Caco-2 (cell line): ENCODE measurements at regions not wholly inside any gene's neighbourhood (a gene's known extent, or its start where the extent isn't known, plus 50 kb on each side); places are given as distances from the start of the nearest gene placed in this dataset.

Source experiments
- BruUV-seq: library from RNA; stranded (reverse); fragments of 400-500 nt; replicated peaks from 2 replicates; lab custom pipeline; 2021; lab: Mats Ljungman, UMichigan
- CTCF ChIA-PET: fragments of 300-600 bp; sonication (Branson Sonifier 250); formaldehyde crosslinking; loops from one replicate; lab custom pipeline; 2022; ENCODE audit warnings: antibody characterized with exemption; lab: Charles Lee
- POLR2A ChIA-PET: fragments of 300-600 bp; sonication (Branson Sonifier 250); formaldehyde crosslinking; loops from one replicate; lab custom pipeline; 2022; ENCODE audit warnings: antibody characterized with exemption; lab: Charles Lee
- DNase-seq, 2 experiments: peaks; one replicate each; pipeline versions ENCODE4 v3.0.0 to v3.0.0-alpha.2; 2020 to 2022
- H3K27me3 ChIP-seq: replicated peaks from 2 replicates; pipeline ENCODE4 v1.6.0; 2011; ENCODE audit warnings: low read length; ENCODE audit not compliant: control insufficient read depth, insufficient read depth
- H3K36me3 ChIP-seq: 2 replicates; pipeline ENCODE4 v1.5.1; 2011; ENCODE audit warnings: low read length; ENCODE audit not compliant: control insufficient read depth, insufficient read depth
- H3K4me1 ChIP-seq: fragments of 250-450 bp; sonication (Bioruptor Pico); 2 replicates; pipeline ENCODE4 v1.5.1; 2020; ENCODE audit warnings: mild to moderate bottlenecking
- H3K4me3 ChIP-seq: 2 replicates; pipeline ENCODE4 v1.5.1; 2011; ENCODE audit warnings: low read depth, mild to moderate bottlenecking, control low read depth, low read length
- H3K9me3 ChIP-seq: fragments of 250-450 bp; sonication (Bioruptor Pico); 2 replicates; pipeline ENCODE4 v1.5.1; 2020; ENCODE audit warnings: mild to moderate bottlenecking, moderate library complexity
- H3K27ac Mint-ChIP-seq: one replicate; pipeline ENCODE4 v1.8.0; 2022; ENCODE audit warnings: mixed read lengths; ENCODE audit not compliant: unreplicated experiment
- H3K27me3 Mint-ChIP-seq: one replicate; pipeline ENCODE4 v1.8.0; 2022; ENCODE audit warnings: mixed read lengths; ENCODE audit not compliant: insufficient read depth, unreplicated experiment
- H3K36me3 Mint-ChIP-seq: one replicate; pipeline ENCODE4 v1.8.0; 2022; ENCODE audit warnings: mild to moderate bottlenecking, mixed read lengths; ENCODE audit not compliant: insufficient read depth, unreplicated experiment
- H3K4me1 Mint-ChIP-seq: one replicate; pipeline ENCODE4 v1.8.0; 2022; ENCODE audit warnings: low read depth, mixed read lengths; ENCODE audit not compliant: unreplicated experiment
- H3K4me3 Mint-ChIP-seq: one replicate; pipeline ENCODE4 v1.8.0; 2022; ENCODE audit warnings: mild to moderate bottlenecking, moderate library complexity, mixed read lengths; ENCODE audit not compliant: unreplicated experiment
- H3K9me3 Mint-ChIP-seq: one replicate; pipeline ENCODE4 v1.8.0; 2022; ENCODE audit warnings: mixed read lengths; ENCODE audit not compliant: unreplicated experiment
- intact Hi-C: fragments of 100-400 bp; cut with micrococcal nuclease; formaldehyde crosslinking; loops from one replicate; pipeline ENCODE4 v1.10.0; 2022; ENCODE audit not compliant: unreplicated experiment
- TF ChIP-seq, protein P1 (sequence below), 2 experiments: fragments of 200-600 bp in 1 of 2; IDR thresholded peaks; 1 replicate in 1 of 2; 2 replicates in 1 of 2; pipeline versions ENCODE4 v1.5.1 to v1.8.0; 2011 to 2022; ENCODE audit warnings: antibody characterized with exemption in 1 of 2, control low read depth in 1 of 2, inconsistent platforms in 1 of 2, low read depth in 1 of 2, low read length in 1 of 2, mild to moderate bottlenecking in 1 of 2, moderate library complexity in 1 of 2; ENCODE audit not compliant: insufficient read depth in 1 of 2, severe bottlenecking in 1 of 2, unreplicated experiment in 1 of 2

DNA sequence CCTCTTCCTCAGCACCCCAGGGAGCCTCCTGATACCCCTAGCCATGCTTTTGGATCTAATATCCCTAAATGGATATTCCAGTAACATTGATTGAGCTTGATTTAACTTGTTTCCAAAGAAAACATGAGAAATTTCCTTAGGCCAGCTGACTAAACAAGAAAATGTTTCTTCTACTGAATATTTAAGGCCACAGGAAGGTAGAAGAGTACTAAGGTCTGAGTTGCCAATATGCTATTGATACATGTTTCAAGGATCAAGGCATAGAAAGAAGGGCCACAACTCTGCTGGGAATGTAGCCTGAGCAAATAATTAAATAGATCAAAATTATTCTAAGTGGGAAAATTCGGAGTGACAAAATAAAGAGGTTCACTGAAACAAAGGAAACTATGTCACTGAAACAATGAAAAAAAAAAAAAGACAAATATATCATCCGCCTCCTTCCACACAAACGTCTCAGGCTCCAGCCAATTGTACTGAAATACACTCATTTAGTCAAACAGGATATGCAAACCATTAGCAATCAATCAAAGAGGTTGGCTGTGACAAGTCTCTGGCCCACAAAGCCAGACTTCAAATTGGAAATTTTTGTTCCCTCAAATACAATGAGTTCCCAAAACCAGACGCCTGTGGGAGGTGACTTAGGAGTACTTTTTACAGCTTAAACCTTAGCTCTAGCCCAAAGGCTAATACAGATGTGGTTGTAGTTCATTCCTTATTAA lies 396.2 kb downstream of the HTR7 start:
- Histone ChIP-seq H3K9me3 (peaks cover 3% of the 10 kb centered on the region; the same call in 1 of the 2 replicates), H3K4me1 (no peaks in the 10 kb centered on the region), H3K27me3 (no peaks in the 10 kb centered on the region), H3K4me3 (no peak overlapping the region), H3K36me3 (no peaks in the 10 kb centered on the region)
- no peaks in the 10 kb centered on the region for H3K27me3 Mint-ChIP-seq
- H3K36me3 Mint-ChIP-seq: no peaks in the 10 kb centered on the region
- no peaks in the 10 kb centered on the region for H3K9me3 Mint-ChIP-seq
- ChIA-PET CTCF (no interaction called here), POLR2A (no interaction called here)
- H3K4me3 Mint-ChIP-seq: no peak overlapping the region
- intact Hi-C loops: no loop called here
- H3K27ac Mint-ChIP-seq: no peak overlapping the region
- DNase-seq: no peak
- TF ChIP-seq, protein P1, sequence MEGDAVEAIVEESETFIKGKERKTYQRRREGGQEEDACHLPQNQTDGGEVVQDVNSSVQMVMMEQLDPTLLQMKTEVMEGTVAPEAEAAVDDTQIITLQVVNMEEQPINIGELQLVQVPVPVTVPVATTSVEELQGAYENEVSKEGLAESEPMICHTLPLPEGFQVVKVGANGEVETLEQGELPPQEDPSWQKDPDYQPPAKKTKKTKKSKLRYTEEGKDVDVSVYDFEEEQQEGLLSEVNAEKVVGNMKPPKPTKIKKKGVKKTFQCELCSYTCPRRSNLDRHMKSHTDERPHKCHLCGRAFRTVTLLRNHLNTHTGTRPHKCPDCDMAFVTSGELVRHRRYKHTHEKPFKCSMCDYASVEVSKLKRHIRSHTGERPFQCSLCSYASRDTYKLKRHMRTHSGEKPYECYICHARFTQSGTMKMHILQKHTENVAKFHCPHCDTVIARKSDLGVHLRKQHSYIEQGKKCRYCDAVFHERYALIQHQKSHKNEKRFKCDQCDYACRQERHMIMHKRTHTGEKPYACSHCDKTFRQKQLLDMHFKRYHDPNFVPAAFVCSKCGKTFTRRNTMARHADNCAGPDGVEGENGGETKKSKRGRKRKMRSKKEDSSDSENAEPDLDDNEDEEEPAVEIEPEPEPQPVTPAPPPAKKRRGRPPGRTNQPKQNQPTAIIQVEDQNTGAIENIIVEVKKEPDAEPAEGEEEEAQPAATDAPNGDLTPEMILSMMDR (IDR thresholded peaks at IDR 0.05; ENCODE audit: insufficient read depth in 1 of 2, low read depth in 1 of 2, low read length in 1 of 2, severe bottlenecking in 1 of 2, unreplicated experiment in 1 of 2): no peak
- BruUV-seq: no TSS peak
- no peaks in the 10 kb centered on the region for H3K4me1 Mint-ChIP-seq

DNA sequence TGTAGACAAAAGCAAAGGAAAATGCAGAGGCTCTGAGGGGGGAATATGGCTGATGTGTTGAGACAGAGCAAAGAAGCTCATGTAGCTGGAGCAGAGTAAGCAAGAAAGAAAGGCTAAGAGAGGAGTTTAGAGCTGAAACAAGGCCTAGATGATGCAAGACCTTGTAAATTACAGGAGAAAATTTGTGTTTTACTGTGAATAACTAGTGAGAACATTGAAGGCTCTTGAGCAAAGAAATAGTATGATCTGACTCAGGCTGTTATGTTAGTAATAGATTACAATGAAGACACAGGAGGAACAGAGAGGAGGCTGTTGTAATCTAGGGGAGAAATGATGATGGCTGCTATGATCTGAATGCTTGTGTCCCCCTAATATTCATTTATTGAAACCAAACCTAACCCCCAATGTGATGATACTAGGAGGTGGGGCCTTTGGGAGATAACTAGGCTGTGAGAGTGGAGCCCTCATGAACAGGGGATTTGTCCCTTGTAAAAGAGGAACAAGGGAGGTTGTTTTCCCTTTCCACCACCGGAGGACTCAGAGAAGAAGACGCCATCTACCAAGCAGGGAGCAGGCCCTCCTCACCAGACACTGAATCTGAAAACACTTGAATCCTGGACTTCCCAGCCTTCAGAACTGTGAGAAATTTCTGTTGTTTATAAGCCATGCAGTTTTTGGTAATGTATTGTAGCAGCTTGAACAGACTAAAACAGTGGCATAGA lies 394.9 kb downstream of the HTR7 start:
- Histone ChIP-seq H3K27me3 (no peaks in the 10 kb centered on the region), H3K4me3 (no peak overlapping the region), H3K36me3 (no peaks in the 10 kb centered on the region), H3K4me1 (no peaks in the 10 kb centered on the region), H3K9me3 (peaks cover 3% of the 10 kb centered on the region; the same call in 1 of the 2 replicates)
- no TSS peak for BruUV-seq
- Mint-ChIP-seq H3K27ac (no peak overlapping the region), H3K27me3 (no peaks in the 10 kb centered on the region), H3K9me3 (no peaks in the 10 kb centered on the region), H3K4me1 (no peaks in the 10 kb centered on the region), H3K36me3 (no peaks in the 10 kb centered on the region), H3K4me3 (no peak overlapping the region)
- no peak for DNase-seq
- CTCF ChIA-PET: no interaction called here
- POLR2A ChIA-PET: no interaction called here
- TF ChIP-seq, protein P1 (IDR thresholded peaks at IDR 0.05; ENCODE audit: insufficient read depth in 1 of 2, low read depth in 1 of 2, low read length in 1 of 2, severe bottlenecking in 1 of 2, unreplicated experiment in 1 of 2): no peak
- intact Hi-C loops: no loop called here

DNA sequence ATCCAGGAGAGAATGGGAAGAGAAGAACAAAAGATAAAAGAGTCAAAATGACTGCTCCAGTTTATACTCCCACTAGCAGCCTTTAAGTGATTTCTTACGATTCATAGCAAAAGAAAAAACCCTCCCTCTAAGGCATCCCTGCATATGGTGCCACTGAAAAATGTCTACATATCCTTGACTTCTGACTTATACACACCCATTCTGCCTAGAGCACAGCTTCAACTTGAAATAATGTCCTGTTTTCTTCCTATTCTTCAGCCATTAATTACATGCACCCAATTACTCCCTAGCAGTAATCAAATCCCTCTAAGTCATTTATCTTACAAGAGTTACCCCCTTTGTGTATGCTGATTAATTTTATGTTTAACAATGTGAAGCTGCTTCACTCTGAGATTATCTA lies 393.5 kb downstream of the HTR7 start:
- no peak overlapping the region for H3K27ac Mint-ChIP-seq
- H3K9me3 Mint-ChIP-seq: no peaks in the 10 kb centered on the region
- ChIA-PET CTCF (no interaction called here), POLR2A (no interaction called here)
- no peaks in the 10 kb centered on the region for H3K4me1 Mint-ChIP-seq
- Histone ChIP-seq H3K4me3 (no peak overlapping the region), H3K4me1 (no peaks in the 10 kb centered on the region), H3K36me3 (no peaks in the 10 kb centered on the region), H3K27me3 (no peaks in the 10 kb centered on the region), H3K9me3 (peaks cover 3% of the 10 kb centered on the region; the same call in 1 of the 2 replicates)
- H3K4me3 Mint-ChIP-seq: no peak overlapping the region
- H3K27me3 Mint-ChIP-seq: no peaks in the 10 kb centered on the region
- no peaks in the 10 kb centered on the region for H3K36me3 Mint-ChIP-seq
- BruUV-seq: no TSS peak
- DNase-seq: no peak
- intact Hi-C loops: no loop called here
- TF ChIP-seq, protein P1 (IDR thresholded peaks at IDR 0.05; ENCODE audit: insufficient read depth in 1 of 2, low read depth in 1 of 2, low read length in 1 of 2, severe bottlenecking in 1 of 2, unreplicated experiment in 1 of 2): no peak
